OCI-LY1 (cell line): ENCODE measurements at regions not wholly inside any gene's neighbourhood (a gene's known extent, or its start where the extent isn't known, plus 50 kb on each side); places are given as distances from the start of the nearest gene placed in this dataset.

Experiments used
- EZH2 ChIP-seq: fragments of 200-600 bp; sonication (generic), shearing (Covaris generic); IDR thresholded peaks from 2 replicates; pipeline ENCODE4 v1.8.0; 2017; ENCODE audit warnings: borderline replicate concordance, mixed run types, mild to moderate bottlenecking, antibody characterized with exemption, low read length, moderate library complexity, mixed read lengths
- TF ChIP-seq, protein P1 (sequence below): fragments of 200-600 bp; sonication (generic), shearing (Covaris generic); IDR thresholded peaks from 2 replicates; pipeline ENCODE4 v1.5.1; 2017; ENCODE audit warnings: mild to moderate bottlenecking, antibody characterized with exemption, low read length, moderate library complexity, mixed read lengths

DNA sequence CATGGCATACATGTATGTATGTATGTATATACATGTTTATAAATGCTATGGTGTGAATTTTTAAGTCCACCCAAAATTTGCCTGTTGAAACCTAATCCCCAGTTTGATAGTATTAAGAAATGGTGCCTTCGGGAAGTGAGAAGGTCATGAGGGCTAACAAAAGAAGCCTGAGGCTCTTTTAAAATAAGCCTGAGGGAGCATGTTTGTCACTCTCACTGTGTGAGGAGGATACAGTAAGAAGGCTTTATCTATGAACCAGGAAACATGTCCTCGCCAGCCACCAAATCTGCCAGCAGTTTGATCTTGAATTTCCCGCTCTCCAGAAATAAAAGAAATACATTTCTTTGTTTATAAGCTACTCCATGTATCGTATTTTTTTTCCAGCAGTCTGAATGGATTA, 163.0 kb upstream of the LINC00305 start:
- TF ChIP-seq EZH2: no peak
- TF ChIP-seq, protein P1, sequence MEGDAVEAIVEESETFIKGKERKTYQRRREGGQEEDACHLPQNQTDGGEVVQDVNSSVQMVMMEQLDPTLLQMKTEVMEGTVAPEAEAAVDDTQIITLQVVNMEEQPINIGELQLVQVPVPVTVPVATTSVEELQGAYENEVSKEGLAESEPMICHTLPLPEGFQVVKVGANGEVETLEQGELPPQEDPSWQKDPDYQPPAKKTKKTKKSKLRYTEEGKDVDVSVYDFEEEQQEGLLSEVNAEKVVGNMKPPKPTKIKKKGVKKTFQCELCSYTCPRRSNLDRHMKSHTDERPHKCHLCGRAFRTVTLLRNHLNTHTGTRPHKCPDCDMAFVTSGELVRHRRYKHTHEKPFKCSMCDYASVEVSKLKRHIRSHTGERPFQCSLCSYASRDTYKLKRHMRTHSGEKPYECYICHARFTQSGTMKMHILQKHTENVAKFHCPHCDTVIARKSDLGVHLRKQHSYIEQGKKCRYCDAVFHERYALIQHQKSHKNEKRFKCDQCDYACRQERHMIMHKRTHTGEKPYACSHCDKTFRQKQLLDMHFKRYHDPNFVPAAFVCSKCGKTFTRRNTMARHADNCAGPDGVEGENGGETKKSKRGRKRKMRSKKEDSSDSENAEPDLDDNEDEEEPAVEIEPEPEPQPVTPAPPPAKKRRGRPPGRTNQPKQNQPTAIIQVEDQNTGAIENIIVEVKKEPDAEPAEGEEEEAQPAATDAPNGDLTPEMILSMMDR: no peak
